ENCODE measurements at regions not wholly inside any gene's neighbourhood (a gene's known extent, or its start where the extent isn't known, plus 50 kb on each side); places are given as distances from the start of the nearest gene placed in this dataset.

- no peak for TF ChIP-seq CTCF (conservative IDR thresholded peaks at IDR 0.05; ENCODE audit: low read length)
- no peak for DNase-seq (ENCODE audit: low read depth)
- H3K4me3 ChIP-seq (ENCODE audit: low read length), result no peak overlapping the region
These were observed 204.4 kb upstream of the CDH10 start for GRCh38 chr5:24849210-24849609.

- DNase-seq (ENCODE audit: low read depth), result no peak
- H3K4me3 ChIP-seq (ENCODE audit: low read length), result no peak overlapping the region
- TF ChIP-seq CTCF (conservative IDR thresholded peaks at IDR 0.05; ENCODE audit: low read length), result no peak
These were observed 187.2 kb upstream of the CDH10 start for GRCh38 chr5:24831989-24832388.

- no peak for TF ChIP-seq CTCF (conservative IDR thresholded peaks at IDR 0.05; ENCODE audit: low read length)
- H3K4me3 ChIP-seq (ENCODE audit: low read length), result no peak overlapping the region
- no peak for DNase-seq (ENCODE audit: low read depth)
These were observed 178.8 kb upstream of the CDH10 start for GRCh38 chr5:24823625-24824024.

GRCh38 chr5:24819841-24820240 lies 175.1 kb upstream of the CDH10 start:
- H3K4me3 ChIP-seq (ENCODE audit: low read length), result no peak overlapping the region
- no peak for DNase-seq (ENCODE audit: low read depth)
- no peak for TF ChIP-seq CTCF (conservative IDR thresholded peaks at IDR 0.05; ENCODE audit: low read length)

GRCh38 chr5:24817966-24818365 lies 173.2 kb upstream of the CDH10 start:
- TF ChIP-seq CTCF (conservative IDR thresholded peaks at IDR 0.05; ENCODE audit: low read length), result no peak
- DNase-seq (ENCODE audit: low read depth), result no peak
- no peak overlapping the region for H3K4me3 ChIP-seq (ENCODE audit: low read length)

GRCh38 chr5:24816206-24816605 lies 171.4 kb upstream of the CDH10 start:
- no peak overlapping the region for H3K4me3 ChIP-seq (ENCODE audit: low read length)
- TF ChIP-seq CTCF (conservative IDR thresholded peaks at IDR 0.05; ENCODE audit: low read length), result no peak
- peak; percentile 20 for DNase-seq (ENCODE audit: low read depth)

GRCh38 chr5:24805230-24805629 lies 160.5 kb upstream of the CDH10 start:
- no peak overlapping the region for H3K4me3 ChIP-seq (ENCODE audit: low read length)
- DNase-seq (ENCODE audit: low read depth), result no peak
- no peak for TF ChIP-seq CTCF (conservative IDR thresholded peaks at IDR 0.05; ENCODE audit: low read length)

All from AG10803 (cell line).